Activated CD4-positive, alpha-beta T cell treated with anti-CD3 and anti-CD28 coated beads for 24 hours (primary cell): ENCODE measurements at regions not wholly inside any gene's neighbourhood (a gene's known extent, or its start where the extent isn't known, plus 50 kb on each side); places are given as distances from the start of the nearest gene placed in this dataset.

Source experiments
- DNase-seq, 2 donors: peaks; one replicate each; pipeline ENCODE4 v3.0.0-alpha.2; 2020; ENCODE audit warnings: low read depth in 2 of 2

- DNase-seq: no peak
These were observed 289.4 kb upstream of the MYOCD start for GRCh38 chr17:12376276-12376675.

- DNase-seq: no peak
These were observed 279.5 kb upstream of the MYOCD start for GRCh38 chr17:12386225-12386624.

- DNase-seq: no peak
These were observed 277.5 kb upstream of the MYOCD start for GRCh38 chr17:12388226-12388625.

- DNase-seq: no peak
These were observed 276.3 kb upstream of the MYOCD start for GRCh38 chr17:12389421-12389820.

- DNase-seq: no peak
These were observed 275.1 kb upstream of the MYOCD start for GRCh38 chr17:12390631-12391030.

- DNase-seq: no peak
These were observed 274.2 kb upstream of the MYOCD start for GRCh38 chr17:12391468-12391867.

- DNase-seq: peak in 1 of 2 donors; percentile 0
These were observed 269.8 kb upstream of the MYOCD start for GRCh38 chr17:12395733-12396354.

- DNase-seq: no peak
These were observed 267.1 kb upstream of the MYOCD start for GRCh38 chr17:12398441-12399051.

- no peak for DNase-seq
These were observed 262.6 kb upstream of the MYOCD start for GRCh38 chr17:12402963-12403622.

- no peak for DNase-seq
These were observed 261.8 kb upstream of the MYOCD start for GRCh38 chr17:12403881-12404398.

- DNase-seq: no peak
These were observed 259.0 kb upstream of the MYOCD start for GRCh38 chr17:12406623-12407215.

GRCh38 chr17:12407495-12408252 is 258.0 kb upstream of the MYOCD start:
- no peak for DNase-seq

- no peak for DNase-seq
These were observed 256.6 kb upstream of the MYOCD start for GRCh38 chr17:12409082-12409481.

GRCh38 chr17:12410717-12411116 is 255.0 kb upstream of the MYOCD start:
- DNase-seq: no peak

GRCh38 chr17:12415031-12415430 is 250.7 kb upstream of the MYOCD start:
- DNase-seq: no peak

GRCh38 chr17:12421077-12421476 is 244.6 kb upstream of the MYOCD start:
- DNase-seq: no peak

- no peak for DNase-seq
These were observed 243.9 kb upstream of the MYOCD start for GRCh38 chr17:12421646-12422306.

- DNase-seq: no peak
These were observed 243.0 kb upstream of the MYOCD start for GRCh38 chr17:12422651-12423050.

- DNase-seq: no peak
These were observed 242.4 kb upstream of the MYOCD start for GRCh38 chr17:12423337-12423736.

- DNase-seq: no peak
These were observed 236.6 kb upstream of the MYOCD start for GRCh38 chr17:12429116-12429515.

GRCh38 chr17:12431188-12431587 is 234.5 kb upstream of the MYOCD start:
- no peak for DNase-seq
